ENCODE measurements at regions not wholly inside any gene's neighbourhood (a gene's known extent, or its start where the extent isn't known, plus 50 kb on each side); places are given as distances from the start of the nearest gene placed in this dataset.

GRCh38 chr6:147441751-147442150 lies 66.7 kb upstream of the SAMD5 start:
- no peaks in the 10 kb centered on the region for H3K9me3 Mint-ChIP-seq
- no peak overlapping the region for H3K27ac Mint-ChIP-seq
- peaks cover 14% of the 10 kb centered on the region for H3K4me1 ChIP-seq
- no peak overlapping the region for H3K4me2 ChIP-seq
- H2AFZ ChIP-seq (replicated peaks) = no peak overlapping the region
- H3K27me3 ChIP-seq = no peaks in the 10 kb centered on the region
- H3K9ac ChIP-seq = no peak overlapping the region
- H3K27ac ChIP-seq = no peak overlapping the region
- H3K36me3 ChIP-seq = no peaks in the 10 kb centered on the region
- no peaks in the 10 kb centered on the region for H3K27me3 Mint-ChIP-seq (ENCODE audit: insufficient read depth, low read depth)
- no peak overlapping the region for H3K4me3 Mint-ChIP-seq
- peaks cover 24% of the 10 kb centered on the region for H3F3A ChIP-seq (ENCODE audit: low read depth)
- no peaks in the 10 kb centered on the region for H3K4me1 Mint-ChIP-seq
- no peaks in the 10 kb centered on the region for H3K9me3 ChIP-seq (ENCODE audit: low read depth)
- no peak overlapping the region for H3K4me3 ChIP-seq
- DNase-seq (ENCODE audit: low spot score) = no peak
- TF ChIP-seq CTCF (IDR thresholded peaks at IDR 0.05) (no peak), EZH2 (IDR thresholded peaks at IDR 0.05) (no peak), EZH2phosphoT487 (IDR thresholded peaks at IDR 0.05) (no peak)
- no peaks in the 10 kb centered on the region for H4K20me1 ChIP-seq (ENCODE audit: low read depth)
- no peaks in the 10 kb centered on the region for H3K79me2 ChIP-seq (ENCODE audit: low read depth)
- H3K36me3 Mint-ChIP-seq = no peaks in the 10 kb centered on the region

- H3K9me3 Mint-ChIP-seq = no peaks in the 10 kb centered on the region
- Histone ChIP-seq H2AFZ (replicated peaks) (peak overlapping the region; percentile 48), H3K36me3 (no peaks in the 10 kb centered on the region), H3K79me2 (ENCODE audit: low read depth) (no peaks in the 10 kb centered on the region), H3K9me3 (ENCODE audit: low read depth) (no peaks in the 10 kb centered on the region), H3K9ac (no peak overlapping the region), H3K4me3 (no peak overlapping the region), H4K20me1 (ENCODE audit: low read depth) (no peaks in the 10 kb centered on the region), H3F3A (ENCODE audit: low read depth) (peaks cover 14% of the 10 kb centered on the region), H3K27me3 (no peaks in the 10 kb centered on the region), H3K27ac (no peak overlapping the region), H3K4me2 (peak overlapping the region; percentile 49), H3K4me1 (peaks cover 12% of the 10 kb centered on the region)
- peak; percentile 60 for DNase-seq (ENCODE audit: low spot score)
- H3K27ac Mint-ChIP-seq = no peak overlapping the region
- TF ChIP-seq EZH2 (IDR thresholded peaks at IDR 0.05) (no peak), EZH2phosphoT487 (IDR thresholded peaks at IDR 0.05) (no peak), CTCF (IDR thresholded peaks at IDR 0.05) (no peak)
- no peaks in the 10 kb centered on the region for H3K36me3 Mint-ChIP-seq
- peaks cover 21% of the 10 kb centered on the region for H3K4me1 Mint-ChIP-seq
- peaks cover 3% of the 10 kb centered on the region for H3K27me3 Mint-ChIP-seq (ENCODE audit: insufficient read depth, low read depth)
- H3K4me3 Mint-ChIP-seq = peak overlapping the region; percentile 52
These were observed 60.5 kb upstream of the SAMD5 start for GRCh38 chr6:147447835-147448611.

GRCh38 chr6:147448775-147449174 lies 59.7 kb upstream of the SAMD5 start:
- no peaks in the 10 kb centered on the region for H3K27me3 ChIP-seq
- H3K4me1 Mint-ChIP-seq = peaks cover 21% of the 10 kb centered on the region
- H3K36me3 Mint-ChIP-seq = no peaks in the 10 kb centered on the region
- no peaks in the 10 kb centered on the region for H3K36me3 ChIP-seq
- no peak overlapping the region for H3K27ac ChIP-seq
- H3K4me3 Mint-ChIP-seq = peak overlapping the region; percentile 52
- no peak overlapping the region for H2AFZ ChIP-seq (replicated peaks)
- TF ChIP-seq EZH2phosphoT487 (IDR thresholded peaks at IDR 0.05) (no peak), EZH2 (IDR thresholded peaks at IDR 0.05) (no peak), CTCF (IDR thresholded peaks at IDR 0.05) (no peak)
- DNase-seq (ENCODE audit: low spot score) = no peak
- H3K9ac ChIP-seq = no peak overlapping the region
- no peaks in the 10 kb centered on the region for H3K79me2 ChIP-seq (ENCODE audit: low read depth)
- H3K9me3 ChIP-seq (ENCODE audit: low read depth) = no peaks in the 10 kb centered on the region
- no peak overlapping the region for H3K27ac Mint-ChIP-seq
- H3F3A ChIP-seq (ENCODE audit: low read depth) = peaks cover 14% of the 10 kb centered on the region
- H3K4me2 ChIP-seq = peak overlapping the region; percentile 49
- no peak overlapping the region for H3K4me3 ChIP-seq
- H3K27me3 Mint-ChIP-seq (ENCODE audit: insufficient read depth, low read depth) = peaks cover 3% of the 10 kb centered on the region
- no peaks in the 10 kb centered on the region for H4K20me1 ChIP-seq (ENCODE audit: low read depth)
- H3K4me1 ChIP-seq = peaks cover 12% of the 10 kb centered on the region
- no peaks in the 10 kb centered on the region for H3K9me3 Mint-ChIP-seq

All from neural progenitor cell (in vitro differentiated cells).